Right renal cortex interstitium (tissue), 3 donors: ENCODE measurements at regions not wholly inside any gene's neighbourhood (a gene's known extent, or its start where the extent isn't known, plus 50 kb on each side); places are given as distances from the start of the nearest gene placed in this dataset.

Experiments
- DNase-seq, 3 donors: peaks; one replicate each; pipeline ENCODE4 v3.0.0-alpha.2; 2013; ENCODE audit warnings: low read depth in 3 of 3, low spot score in 2 of 3

DNA sequence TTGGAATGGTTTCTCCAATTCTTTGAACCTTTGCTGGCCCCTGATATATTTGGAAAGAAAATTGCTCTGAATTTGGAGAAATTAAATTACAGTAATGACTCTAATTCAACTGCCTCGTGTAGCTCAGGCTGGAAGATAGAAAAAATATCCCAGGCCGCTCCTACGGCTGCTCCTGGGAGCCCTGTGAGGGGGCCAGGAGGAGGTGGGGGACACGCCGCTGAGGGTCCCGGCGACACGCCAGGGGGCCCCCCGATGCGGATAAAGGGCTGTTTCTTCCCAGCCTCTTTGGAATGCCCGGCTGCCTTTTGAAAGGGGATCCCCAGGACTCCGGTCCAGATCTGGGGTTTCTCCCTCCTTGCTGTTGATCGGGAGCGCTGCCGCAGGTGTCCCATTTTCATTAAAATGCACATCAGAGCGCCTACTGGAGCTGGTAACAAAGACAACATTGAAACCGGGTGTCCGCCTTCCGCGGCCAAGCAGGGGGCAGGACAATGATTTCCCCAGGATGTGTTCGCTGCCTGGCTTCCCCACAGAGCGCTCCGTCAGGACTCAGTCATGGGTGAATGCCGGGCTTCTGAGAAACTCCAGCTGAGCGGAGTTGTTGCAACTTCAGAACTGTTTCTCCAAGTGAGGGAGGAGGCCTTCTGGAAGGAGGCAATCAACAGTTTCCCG lies 200.1 kb upstream of the KBTBD8 start:
- peak in 2 of 3 donors; percentile 41 to 56 for DNase-seq

DNA sequence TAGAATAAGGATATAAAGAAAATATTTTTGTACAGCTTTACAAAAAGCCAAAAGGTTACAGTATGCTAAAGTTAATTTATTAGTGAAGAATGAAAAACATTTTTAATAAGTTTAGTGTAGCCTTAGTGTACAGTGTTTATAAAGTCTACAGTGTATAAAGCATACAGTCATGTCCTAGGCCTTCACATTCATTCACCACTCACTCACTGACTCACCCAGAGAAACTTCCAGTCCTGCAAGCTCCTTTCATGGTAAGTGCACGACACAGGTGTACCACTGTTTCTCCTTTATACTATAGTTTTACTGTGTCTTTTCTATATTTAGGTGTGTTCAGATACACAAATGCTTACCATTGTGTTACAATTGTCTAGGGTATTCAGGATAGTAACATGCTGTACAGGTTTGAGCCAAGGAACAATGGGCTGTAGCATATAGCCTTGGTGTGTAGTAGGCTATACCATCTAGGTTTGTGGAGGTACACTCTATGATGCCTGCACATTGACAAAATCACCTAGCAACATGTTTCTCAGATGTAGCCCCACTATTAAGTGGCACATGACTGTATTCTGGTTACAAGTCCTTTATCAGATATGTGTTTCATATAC lies 197.1 kb upstream of the KBTBD8 start:
- DNase-seq, result no peak

DNA sequence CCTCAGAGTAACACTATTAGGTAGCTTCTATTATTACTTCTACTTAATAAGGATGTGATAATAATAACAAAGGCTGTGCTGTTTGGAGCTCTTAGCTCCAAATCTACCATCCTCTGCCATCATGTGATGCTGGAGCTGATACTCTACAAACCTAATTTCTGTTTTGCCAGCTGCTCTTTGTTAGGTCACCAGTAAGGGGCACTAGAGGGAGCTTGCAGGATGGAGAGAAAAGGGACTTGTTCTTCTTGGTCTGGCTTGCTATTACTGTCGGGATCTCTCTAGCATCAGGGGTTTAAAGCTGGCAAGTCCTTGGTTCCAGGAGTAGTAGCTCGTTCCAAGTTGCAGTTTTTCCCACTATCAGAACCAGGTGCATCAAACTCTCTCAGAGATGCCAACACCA lies 194.9 kb upstream of the KBTBD8 start:
- DNase-seq, result no peak

DNA sequence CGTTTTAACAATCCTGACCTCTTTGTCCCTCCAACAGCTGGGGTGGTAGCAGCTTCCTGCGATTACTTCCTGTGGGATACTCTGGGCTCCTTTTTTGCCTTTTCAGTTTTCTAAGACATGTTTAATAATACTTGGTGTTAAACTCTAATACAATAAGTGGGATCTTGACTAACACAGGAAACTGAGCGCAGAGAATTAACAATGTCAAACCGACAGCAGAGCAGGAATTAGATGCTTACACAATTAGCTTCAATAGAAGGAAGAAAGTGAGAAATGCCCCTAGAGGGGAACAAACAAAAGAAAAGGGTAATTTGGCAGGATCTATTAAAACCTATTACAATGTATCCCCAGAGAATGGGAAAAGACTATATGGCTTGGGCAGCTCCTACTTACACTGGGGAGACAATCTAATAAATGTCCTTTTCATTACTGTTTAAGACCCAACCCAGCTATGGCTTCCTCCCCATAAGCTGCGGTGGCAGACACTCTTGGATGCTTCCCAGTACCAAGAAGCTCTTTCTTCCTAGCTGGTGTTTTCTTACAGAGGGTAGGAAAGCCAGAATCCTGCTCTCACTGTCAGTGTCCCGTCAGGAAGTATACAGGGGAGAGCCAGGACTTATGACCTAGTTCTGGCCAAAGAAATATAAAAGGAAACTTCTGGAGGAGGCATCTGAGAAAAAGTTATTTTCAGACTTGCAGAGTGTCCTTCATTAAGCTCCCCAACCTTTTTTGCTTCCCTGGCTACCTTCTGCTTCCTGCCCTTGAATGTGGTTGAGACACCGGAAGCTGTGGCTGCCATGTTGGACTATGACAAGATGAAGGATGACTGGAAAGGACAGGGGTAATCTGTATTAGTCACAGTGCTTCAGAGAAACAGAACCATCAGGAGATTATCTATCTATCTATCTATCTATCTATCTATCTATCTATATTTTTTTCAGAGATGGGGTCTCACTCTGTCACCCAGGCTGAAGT lies 194.1 kb upstream of the KBTBD8 start:
- DNase-seq, result no peak

DNA sequence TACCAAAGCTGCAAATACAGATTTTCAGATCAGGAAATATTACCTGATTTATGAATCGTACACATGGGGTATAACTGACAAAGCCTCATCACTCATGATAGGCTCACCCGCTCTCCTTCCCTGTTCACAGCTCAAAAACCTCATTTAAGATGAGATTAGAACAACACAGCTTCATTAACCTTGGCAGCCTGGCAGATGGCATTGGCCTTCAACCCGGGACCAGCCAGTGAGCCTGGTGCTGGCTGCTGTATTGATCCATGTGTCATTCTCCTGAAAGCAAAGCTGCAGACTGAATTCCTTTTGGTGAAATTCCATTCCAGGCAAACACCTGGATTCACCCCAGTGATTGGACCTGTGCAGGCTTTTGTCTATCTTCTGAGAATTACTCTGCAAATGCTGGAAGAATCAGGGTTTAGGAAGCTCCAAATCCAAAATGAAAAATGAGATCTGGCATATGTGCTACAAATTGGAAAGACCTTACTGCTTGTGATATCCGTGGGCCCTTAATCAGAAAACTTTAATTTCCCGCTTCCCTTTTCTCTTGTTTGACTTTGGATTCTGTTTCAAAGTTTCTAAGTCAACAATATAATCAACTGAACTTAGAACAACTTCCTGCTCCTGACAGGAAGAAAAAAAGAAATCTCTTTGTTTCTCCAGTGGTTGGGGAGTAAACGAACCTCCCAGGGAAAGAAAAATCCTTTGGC lies 189.1 kb upstream of the KBTBD8 start:
- no peak for DNase-seq

DNA sequence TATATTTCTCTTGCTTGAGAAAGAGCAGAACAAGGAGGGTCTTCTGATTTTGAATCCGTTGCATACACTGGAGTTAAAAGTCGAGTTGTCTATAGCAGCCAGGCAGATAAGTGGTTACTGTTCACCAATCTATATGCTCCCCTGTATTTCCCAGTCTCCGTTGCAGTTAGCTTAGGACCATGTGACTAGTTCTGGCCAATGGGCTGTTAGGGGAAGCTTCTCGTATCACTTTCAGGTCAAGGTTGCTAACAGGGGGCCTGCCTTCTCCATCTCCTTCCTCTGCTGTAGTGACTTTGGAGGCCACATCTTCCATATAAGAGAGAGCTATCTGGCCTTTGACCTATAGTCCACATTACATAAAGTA lies 188.5 kb upstream of the KBTBD8 start:
- no peak for DNase-seq

DNA sequence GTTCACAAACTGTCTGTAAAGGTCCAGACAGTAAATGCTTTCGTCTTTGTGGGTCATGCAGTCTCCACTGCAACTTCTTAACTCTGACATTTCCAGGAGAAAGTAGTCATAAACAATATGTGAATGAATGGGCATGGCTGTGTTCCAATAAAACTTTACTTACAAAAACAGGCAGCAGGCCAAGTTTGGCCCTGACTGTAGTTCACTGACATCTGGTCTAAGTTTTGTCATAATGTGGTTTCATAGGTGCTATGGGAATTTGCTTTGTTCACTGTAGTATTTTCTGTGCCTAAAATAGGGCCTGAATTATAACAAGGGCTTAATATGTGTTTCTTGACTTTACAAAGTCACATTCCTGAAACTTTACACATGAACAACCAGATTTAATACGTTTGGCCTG lies 186.0 kb upstream of the KBTBD8 start:
- DNase-seq, result no peak

DNA sequence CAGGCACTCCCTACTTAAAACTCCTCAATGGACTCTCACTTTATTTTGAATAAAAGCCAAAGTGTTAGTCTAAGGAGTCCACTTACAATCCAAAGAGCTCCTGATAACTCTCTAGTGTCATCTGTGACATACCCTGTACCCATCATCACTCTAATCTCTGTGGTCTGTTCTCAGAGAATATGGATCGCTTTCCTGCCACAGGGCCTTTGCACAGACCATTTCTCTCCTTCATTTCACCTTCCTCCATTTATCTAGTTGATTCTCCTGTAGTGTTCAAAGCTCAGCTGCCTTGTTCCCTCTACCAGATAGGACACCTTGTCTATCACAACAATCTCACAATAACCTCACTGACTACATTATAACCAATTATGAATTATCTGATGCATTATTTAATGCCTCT lies 185.4 kb upstream of the KBTBD8 start:
- no peak for DNase-seq

DNA sequence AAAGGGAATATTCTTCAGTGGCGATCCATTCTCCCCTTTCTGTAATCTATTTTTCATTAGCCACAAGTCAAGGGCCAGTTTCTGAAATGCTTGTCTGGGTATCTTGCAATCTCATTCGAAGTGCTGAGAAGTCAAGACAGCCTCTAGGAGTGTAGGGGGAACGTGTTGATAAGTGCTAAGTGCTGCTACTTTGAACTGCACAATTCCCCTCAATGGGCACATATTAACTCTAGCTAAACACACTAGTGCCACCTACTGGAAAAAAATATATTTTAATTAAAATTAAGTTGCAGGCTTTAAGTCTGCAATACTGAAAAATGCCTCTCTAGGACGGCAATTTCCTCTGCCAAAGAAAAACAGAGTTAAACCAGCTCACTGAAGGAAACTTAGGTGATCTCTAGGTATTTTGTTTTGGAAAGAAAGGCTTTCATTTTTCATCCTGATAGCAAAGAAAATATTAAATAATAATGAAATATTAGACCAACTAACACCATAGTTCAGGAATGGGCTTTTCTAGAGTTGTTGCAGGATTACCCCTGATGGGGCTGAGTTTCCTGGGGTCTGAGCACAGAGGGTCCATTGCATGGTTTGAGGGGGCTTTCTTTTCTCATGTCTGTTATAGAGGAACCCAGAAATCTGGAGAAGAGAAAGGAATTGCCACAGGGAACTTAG lies 181.9 kb upstream of the KBTBD8 start:
- DNase-seq, result peak in 1 of 3 donors; percentile 32

DNA sequence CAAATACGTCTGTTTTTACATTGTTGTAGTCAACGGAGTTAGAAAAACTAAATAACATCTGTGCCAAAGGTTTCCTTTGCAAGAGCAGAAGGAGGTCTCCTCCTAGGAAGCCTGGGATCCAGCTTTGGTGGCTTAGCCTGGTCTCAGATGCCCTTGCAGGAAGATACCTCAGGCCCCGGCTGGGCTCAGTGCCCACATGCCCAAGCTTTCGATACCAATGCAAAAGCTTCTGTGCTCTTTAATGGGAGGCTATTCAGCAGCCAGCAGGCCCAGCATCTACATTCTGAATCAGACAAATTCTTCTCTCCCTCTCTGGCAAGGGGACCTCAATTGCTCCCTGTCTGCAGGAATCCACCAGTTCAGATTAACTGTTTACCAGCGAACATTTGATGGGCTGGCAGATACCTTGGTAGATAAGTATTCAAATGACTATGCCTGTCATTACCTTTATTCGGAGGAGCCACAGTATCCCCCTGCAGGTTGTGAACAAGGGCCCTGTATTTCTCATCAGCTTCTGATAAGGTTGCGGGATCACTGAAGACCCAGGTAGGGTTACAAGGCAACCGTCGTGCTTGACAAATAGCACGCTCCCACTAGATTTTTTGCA lies 180.1 kb upstream of the KBTBD8 start:
- DNase-seq, result no peak

DNA sequence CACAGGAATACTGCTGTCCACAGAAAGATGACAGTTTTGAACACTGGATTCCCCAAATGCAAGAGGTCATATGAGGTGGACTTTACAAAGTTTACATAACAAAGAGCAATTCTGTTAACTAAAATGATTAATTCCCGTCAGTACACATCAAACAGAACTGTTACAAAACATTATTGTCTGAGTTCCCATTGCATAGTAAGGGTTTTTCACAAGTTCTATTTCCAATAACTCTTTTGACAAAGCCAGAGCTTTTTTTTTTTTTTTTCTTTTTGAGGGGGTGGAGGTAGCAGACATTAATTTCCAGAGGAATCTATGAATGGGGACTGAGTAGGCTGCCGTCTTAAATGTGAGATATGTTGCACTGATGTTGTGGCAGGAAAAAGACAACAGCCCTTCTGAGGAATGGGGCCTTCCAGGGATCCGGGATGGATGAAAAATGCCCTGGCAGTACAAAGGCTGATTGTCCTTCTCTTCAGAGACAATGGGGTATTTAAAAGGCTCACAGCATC lies 178.1 kb upstream of the KBTBD8 start:
- no peak for DNase-seq

DNA sequence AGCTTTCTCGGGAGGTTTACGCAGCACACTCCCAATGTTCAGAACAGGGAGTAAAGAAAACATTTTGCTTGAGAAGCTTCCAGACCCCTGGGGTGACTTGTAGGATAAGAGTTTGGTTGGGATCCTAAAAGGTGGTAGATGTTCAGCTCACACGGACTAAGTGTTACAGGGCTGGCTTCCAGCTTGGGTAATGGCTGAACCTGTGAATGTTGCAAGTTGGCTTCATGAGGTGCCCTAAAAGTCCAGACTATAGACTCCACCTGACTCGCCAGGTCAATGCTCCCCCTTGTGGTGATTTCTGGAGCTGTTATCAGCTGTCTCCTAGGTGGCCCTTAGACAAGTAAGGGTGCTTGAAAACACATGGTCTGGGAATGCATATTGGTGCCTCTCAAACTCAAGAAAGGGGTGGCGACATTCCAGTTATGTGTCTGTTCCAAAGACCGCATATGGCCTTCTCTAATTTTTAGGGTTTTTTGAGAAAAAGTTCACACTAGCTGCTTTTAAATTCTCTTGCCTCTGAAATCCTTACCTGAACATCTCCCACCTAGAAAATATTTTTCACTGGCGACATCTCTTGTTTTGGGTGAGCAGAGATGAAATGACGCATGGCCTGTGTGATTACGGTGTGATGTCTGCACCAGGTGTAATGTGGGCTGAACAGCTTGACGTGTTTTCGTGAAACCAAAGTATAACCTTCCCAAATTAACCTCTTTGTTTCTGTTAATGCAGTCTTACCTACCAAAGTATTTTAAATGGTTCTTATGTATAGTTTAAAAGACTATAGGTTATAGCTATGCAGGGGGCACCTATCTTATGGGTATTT lies 175.7 kb upstream of the KBTBD8 start:
- peak in 2 of 3 donors; percentile 37 to 47 for DNase-seq

DNA sequence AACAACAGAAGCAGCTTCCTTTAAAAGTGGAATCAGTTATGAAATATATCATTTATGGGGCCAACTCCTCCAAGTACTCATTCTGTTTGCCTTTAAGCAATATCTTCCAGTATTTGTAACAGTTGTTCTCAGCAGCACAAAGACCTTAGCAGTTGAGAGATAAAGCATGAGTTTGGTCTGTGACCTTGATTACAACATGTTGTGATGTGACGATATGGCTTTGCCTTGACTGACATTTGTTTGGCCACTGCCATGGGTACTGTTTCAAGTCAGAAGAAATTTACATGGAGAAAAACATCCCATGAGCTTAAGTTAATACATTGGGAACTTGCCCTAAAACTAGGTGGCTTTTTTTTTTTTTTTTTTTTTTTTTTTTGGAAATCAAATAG lies 175.1 kb upstream of the KBTBD8 start:
- DNase-seq, result no peak

DNA sequence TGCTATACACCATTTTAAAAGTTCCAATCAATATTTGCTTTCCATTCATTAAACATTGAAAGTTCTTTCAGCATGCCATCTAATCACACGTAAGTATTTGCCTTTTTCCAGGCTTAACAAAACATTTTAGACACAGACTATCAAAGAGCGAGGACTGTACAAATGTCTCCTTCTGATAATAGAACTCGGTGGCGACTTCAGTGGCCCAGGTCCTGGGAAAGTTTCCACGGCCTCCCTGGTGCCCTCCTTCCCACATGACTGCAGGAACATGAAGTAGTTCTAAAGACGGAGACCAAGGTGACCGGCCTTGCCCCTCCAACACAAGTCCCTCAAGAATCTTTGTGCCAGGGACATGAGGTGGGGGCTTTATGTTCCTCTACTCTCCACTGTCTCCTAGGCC lies 174.6 kb upstream of the KBTBD8 start:
- no peak for DNase-seq

DNA sequence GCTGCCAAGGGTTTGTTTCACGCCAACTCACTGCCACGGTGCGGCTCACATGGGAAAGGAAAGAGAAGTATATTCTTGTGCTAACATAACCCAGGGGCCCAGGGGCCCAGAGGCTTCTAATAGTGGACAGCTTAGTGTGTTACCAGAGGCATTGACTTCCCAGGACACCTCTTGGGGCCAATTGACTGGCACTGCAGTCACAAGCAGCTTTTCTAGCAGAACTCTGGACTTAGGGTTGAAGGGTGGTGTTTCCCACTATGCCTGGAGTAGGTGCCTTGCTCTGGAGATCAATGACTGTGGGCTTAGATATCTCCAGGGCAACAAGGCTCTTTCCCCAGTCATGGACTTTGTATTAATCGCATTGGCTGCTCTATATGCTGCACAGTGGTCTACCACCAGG lies 172.7 kb upstream of the KBTBD8 start:
- DNase-seq, result no peak

DNA sequence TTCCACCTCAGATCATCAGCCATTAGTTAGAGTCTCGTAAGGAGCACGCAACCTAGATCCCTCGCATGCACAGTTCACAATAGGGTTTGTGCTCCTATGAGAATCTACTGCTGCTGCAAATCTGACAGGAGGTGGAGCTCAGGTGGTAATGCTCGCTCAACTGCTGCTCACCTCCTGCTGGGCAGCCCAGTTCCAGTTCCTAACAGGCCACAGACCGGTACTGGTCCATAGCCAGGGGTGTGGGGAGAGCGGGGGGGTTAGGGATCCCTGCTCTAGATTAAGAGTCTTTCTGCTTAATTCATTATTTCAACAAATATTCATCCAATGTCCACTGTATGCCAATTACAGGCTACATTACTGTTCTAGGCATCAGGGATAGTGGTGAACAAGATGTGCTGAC lies 170.4 kb upstream of the KBTBD8 start:
- no peak for DNase-seq

DNA sequence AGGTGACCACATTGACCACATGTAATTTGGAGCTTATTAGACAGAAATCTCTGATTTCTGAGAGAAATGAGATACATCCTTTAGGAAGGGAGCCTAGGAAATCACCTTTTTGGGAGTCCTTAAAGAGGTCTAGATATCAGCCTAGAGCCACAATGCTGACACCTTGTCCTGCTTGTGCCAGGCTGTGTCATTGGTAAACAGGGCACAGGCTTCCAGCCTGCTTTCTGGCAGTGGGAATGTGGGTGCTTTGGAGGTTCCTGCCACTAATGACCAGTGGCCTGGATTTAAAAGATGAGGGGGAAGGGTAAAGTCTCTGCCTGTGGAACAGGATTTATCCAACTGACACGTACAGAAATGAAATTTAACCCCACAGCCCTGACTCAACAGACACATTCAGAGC lies 169.8 kb upstream of the KBTBD8 start:
- no peak for DNase-seq

DNA sequence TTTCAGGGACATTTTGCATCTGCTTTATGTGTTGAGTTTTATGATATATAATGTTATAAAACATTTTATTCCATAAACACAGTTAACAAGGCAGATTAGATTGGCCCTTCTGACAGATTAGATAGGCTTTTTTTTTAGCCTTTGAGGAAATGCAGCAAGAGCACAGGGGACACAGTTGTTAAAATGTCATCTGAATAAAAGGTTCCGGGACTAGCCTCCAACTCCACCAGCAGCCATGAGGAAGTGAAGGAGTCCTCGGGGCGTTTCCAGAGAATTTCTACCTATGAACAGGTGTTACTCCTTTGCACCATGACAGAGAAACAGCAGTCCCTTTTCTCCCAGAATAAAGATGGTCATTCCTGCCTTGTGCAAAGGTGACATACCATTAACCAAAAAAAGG lies 167.8 kb upstream of the KBTBD8 start:
- no peak for DNase-seq

DNA sequence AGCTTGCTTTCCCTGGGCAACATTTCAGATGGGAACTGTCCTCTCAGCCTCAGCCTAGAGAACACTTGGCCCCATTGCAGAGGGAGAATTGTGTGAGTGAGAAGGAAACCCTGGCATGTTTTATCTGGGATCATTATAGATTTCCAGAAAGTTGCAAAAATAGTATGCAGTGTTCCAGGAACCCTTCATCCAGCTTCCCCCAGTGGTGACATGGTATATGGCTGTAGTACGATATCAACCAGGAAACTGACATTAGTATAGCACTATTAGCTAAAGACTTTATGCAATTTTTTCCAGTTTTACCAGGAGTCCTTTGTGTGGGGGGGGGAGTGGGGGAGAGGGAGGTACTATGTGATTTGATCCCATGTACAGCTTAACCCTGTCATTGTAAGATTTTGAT lies 166.2 kb upstream of the KBTBD8 start:
- no peak for DNase-seq
